ENCODE measurements at regions not wholly inside any gene's neighbourhood (a gene's known extent, or its start where the extent isn't known, plus 50 kb on each side); places are given as distances from the start of the nearest gene placed in this dataset.
A peak's percentile ranks its signal among the peaks of the same experiment; 100 is the strongest.

DNA sequence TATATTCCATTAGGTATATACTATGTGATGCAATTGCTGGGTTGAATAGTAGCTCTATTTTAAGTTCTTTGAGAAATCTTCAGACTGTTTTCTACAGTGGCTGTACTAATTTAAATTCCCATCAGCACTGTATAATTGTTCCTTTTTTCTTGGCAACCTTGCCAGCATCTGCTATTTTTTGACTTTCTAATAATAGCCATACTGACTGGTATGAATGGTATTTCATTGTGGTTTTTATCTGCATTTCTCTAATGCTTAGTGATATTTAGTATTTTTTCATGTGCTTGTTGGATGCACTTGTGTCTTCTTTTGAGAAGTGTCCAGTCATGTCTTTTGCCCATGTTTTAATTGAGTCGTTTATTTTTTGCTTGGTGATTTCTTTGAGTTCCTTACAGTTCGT lies 145.1 kb upstream of the PLSCR5 start:
- H2BK5ac ChIP-seq (ENCODE audit: low read depth, low read length, poor library complexity, severe bottlenecking), result no peak overlapping the region
- no peak overlapping the region for H3K23ac ChIP-seq (ENCODE audit: low read depth, low read length)
- no peak overlapping the region for H2BK120ac ChIP-seq (ENCODE audit: low read depth, low read length)
- no peak overlapping the region for H3K18ac ChIP-seq (ENCODE audit: low read depth, low read length)
- no peaks in the 10 kb centered on the region for H3K9me1 ChIP-seq (ENCODE audit: insufficient read depth, low read length)
- H2AK5ac ChIP-seq (ENCODE audit: low read depth, low read length), result no peak overlapping the region
- H3K4me2 ChIP-seq (ENCODE audit: low read depth, low read length), result no peak overlapping the region
- ATAC-seq (ENCODE audit: low read depth), result no peak; the same call in 1 of the 2 replicates
- no TSS peak for BruUV-seq (replicated peaks)
- no peak overlapping the region for H2AFZ ChIP-seq (replicated peaks; ENCODE audit: low read length, poor library complexity)
- no peak overlapping the region for H4K5ac ChIP-seq (ENCODE audit: low read depth, low read length)
- H4K8ac ChIP-seq (ENCODE audit: low read depth in 2 of 2, low read length in 2 of 2), result no peak overlapping the region
- TF ChIP-seq, protein P1, sequence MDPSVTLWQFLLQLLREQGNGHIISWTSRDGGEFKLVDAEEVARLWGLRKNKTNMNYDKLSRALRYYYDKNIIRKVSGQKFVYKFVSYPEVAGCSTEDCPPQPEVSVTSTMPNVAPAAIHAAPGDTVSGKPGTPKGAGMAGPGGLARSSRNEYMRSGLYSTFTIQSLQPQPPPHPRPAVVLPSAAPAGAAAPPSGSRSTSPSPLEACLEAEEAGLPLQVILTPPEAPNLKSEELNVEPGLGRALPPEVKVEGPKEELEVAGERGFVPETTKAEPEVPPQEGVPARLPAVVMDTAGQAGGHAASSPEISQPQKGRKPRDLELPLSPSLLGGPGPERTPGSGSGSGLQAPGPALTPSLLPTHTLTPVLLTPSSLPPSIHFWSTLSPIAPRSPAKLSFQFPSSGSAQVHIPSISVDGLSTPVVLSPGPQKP (IDR thresholded peaks at IDR 0.05; ENCODE audit: borderline replicate concordance, low read depth, low read length), result no peak
- TF ChIP-seq CHD1 (IDR thresholded peaks at IDR 0.05; ENCODE audit: low read depth, low read length) (no peak), MXI1 (IDR thresholded peaks at IDR 0.05; ENCODE audit: borderline replicate concordance, low read depth, low read length) (no peak), SMC3 (IDR thresholded peaks at IDR 0.05; ENCODE audit: low read depth, low read length) (no peak), BHLHE40 (IDR thresholded peaks at IDR 0.05; ENCODE audit: low read depth, low read length) (no peak), MAZ (IDR thresholded peaks at IDR 0.05; ENCODE audit: borderline replicate concordance, low read depth, low read length) (no peak), RCOR1 (IDR thresholded peaks at IDR 0.05; ENCODE audit: insufficient replicate concordance, low read length) (no peak), CTCF (conservative IDR thresholded peaks at IDR 0.05; ENCODE audit: low read depth, low read length) (no peak)
- H3K4me3 ChIP-seq (ENCODE audit: insufficient read depth, low read depth, low read length), result no peak overlapping the region
- H4K20me1 ChIP-seq (ENCODE audit: insufficient read depth, low read length), result no peaks in the 10 kb centered on the region
- H2AK9ac ChIP-seq (replicated peaks; ENCODE audit: low read depth, low read length, poor library complexity), result no peak overlapping the region
- H3K56ac ChIP-seq (ENCODE audit: extremely low read depth, insufficient read depth, low read length), result no peak overlapping the region
- no peak overlapping the region for H3K9ac ChIP-seq (ENCODE audit: low read depth, low read length)
- H3K27me3 ChIP-seq (ENCODE audit: control insufficient read depth, insufficient read depth, low read length), result no peaks in the 10 kb centered on the region
- no CpG with 5 or more reads among the region's 2 CpGs for WGBS, 2 experiments (ENCODE audit: extremely low coverage in 2 of 2, insufficient read length in 1 of 2)
- dilution Hi-C loops (cut with HindIII; ENCODE audit: low sequenced_read_pairs, unreplicated experiment) (no loop called here), in situ Hi-C loops (cut with MboI; ENCODE audit: low sequenced_read_pairs) (no loop called here), intact Hi-C loops (cut with micrococcal nuclease) (no loop called here)
- H3K4me1 ChIP-seq (ENCODE audit: control insufficient read depth, insufficient read depth, low read length), result no peaks in the 10 kb centered on the region
- H3K79me1 ChIP-seq (ENCODE audit: low read depth in 1 of 2, low read length in 2 of 2), result no peaks in the 10 kb centered on the region
- ChIA-PET CTCF (interaction anchor here (0.6 kb wide), 1 partner anchor 145 kb away, joined by 3 read pairs; no protein-coding TSS in a partner anchor), POLR2A (ENCODE audit: unreplicated experiment) (no interaction called here)
- no peak overlapping the region for H2BK15ac ChIP-seq (ENCODE audit: low read depth, low read length)
- no peaks in the 10 kb centered on the region for H3K36me3 ChIP-seq (ENCODE audit: control insufficient read depth, insufficient read depth, low read length)
- no peak overlapping the region for H3K4ac ChIP-seq (ENCODE audit: low read depth, low read length)
- peak; percentile 0 for DNase-seq
- H3K14ac ChIP-seq (replicated peaks; ENCODE audit: low read depth, low read length), result no peak overlapping the region
- no peak overlapping the region for H3K27ac ChIP-seq (ENCODE audit: insufficient read depth, low read length)
- H3K9me3 ChIP-seq (ENCODE audit: control insufficient read depth, insufficient read depth, low read length), result no peaks in the 10 kb centered on the region
- no peak overlapping the region for H2BK20ac ChIP-seq (ENCODE audit: low read depth, low read length)
- H4K91ac ChIP-seq (ENCODE audit: insufficient read depth, low read depth, low read length), result no peak overlapping the region
